IMR-90 (cell line): ENCODE measurements at regions not wholly inside any gene's neighbourhood (a gene's known extent, or its start where the extent isn't known, plus 50 kb on each side); places are given as distances from the start of the nearest gene placed in this dataset.

Source experiments
- ATAC-seq: fragments of 200-7000 bp; cut with Tn5 transposase; 2 replicates; pipeline ENCODE4 v1.9.1; 2020; ENCODE audit warnings: low read depth, mild to moderate bottlenecking, moderate library complexity
- BruUV-seq: library from RNA; stranded (reverse); fragments of 400-500 nt; replicated peaks from 2 replicates; lab custom pipeline; 2021; lab: Mats Ljungman, UMichigan
- CTCF ChIA-PET: fragments of 300-600 bp; formaldehyde crosslinking; extraction: SDS; loops from one replicate; lab custom pipeline; 2021; ENCODE audit warnings: antibody characterized with exemption; lab: Yijun Ruan, JAX
- POLR2A ChIA-PET: fragments of 300-600 bp; sonication (Branson Sonifier 250); formaldehyde crosslinking; loops from one replicate; lab custom pipeline; 2022; ENCODE audit warnings: antibody characterized with exemption; ENCODE audit not compliant: unreplicated experiment; lab: Charles Lee
- DNase-seq: peaks from one replicate; pipeline ENCODE4 v3.0.0; 2013
- H2AFZ ChIP-seq: replicated peaks from 2 replicates; pipeline ENCODE3; 2013; ENCODE audit warnings: low read length, mild to moderate bottlenecking; ENCODE audit not compliant: poor library complexity
- H2AK5ac ChIP-seq: 2 replicates; pipeline ENCODE4 v1.6.1; 2013; ENCODE audit warnings: low read depth, low read length, inconsistent platforms
- H2AK9ac ChIP-seq: replicated peaks from 2 replicates; pipeline ENCODE3; 2013; ENCODE audit warnings: mild to moderate bottlenecking, low read depth, low read length, moderate library complexity; ENCODE audit not compliant: poor library complexity
- H2BK120ac ChIP-seq: 2 replicates; pipeline ENCODE4 v1.6.1; 2013; ENCODE audit warnings: low read depth, low read length, inconsistent platforms
- H2BK15ac ChIP-seq: 3 replicates; pipeline ENCODE4 v1.6.1; 2013; ENCODE audit warnings: low read depth, low read length, inconsistent platforms
- H2BK20ac ChIP-seq: 2 replicates; pipeline ENCODE4 v1.6.1; 2013; ENCODE audit warnings: low read depth, mild to moderate bottlenecking, inconsistent platforms, low read length, moderate library complexity
- H2BK5ac ChIP-seq: 2 replicates; pipeline ENCODE4 v1.6.1; 2013; ENCODE audit warnings: mild to moderate bottlenecking, low read depth, low read length, inconsistent platforms; ENCODE audit not compliant: poor library complexity, severe bottlenecking
- H3K14ac ChIP-seq: replicated peaks from 2 replicates; pipeline ENCODE4 v1.6.1; 2013; ENCODE audit warnings: low read depth, low read length, inconsistent platforms
- H3K18ac ChIP-seq: 2 replicates; pipeline ENCODE4 v1.6.1; 2013; ENCODE audit warnings: low read depth, low read length, control low read depth
- H3K23ac ChIP-seq: 2 replicates; pipeline ENCODE4 v1.6.1; 2013; ENCODE audit warnings: low read depth, low read length, inconsistent platforms
- H3K27ac ChIP-seq: 2 replicates; pipeline ENCODE4 v1.5.1; 2013; ENCODE audit warnings: mild to moderate bottlenecking, control low read depth, low read length; ENCODE audit not compliant: insufficient read depth
- H3K27me3 ChIP-seq: 2 replicates; pipeline ENCODE4 v1.6.1; 2013; ENCODE audit warnings: low read length; ENCODE audit not compliant: control insufficient read depth, insufficient read depth
- H3K36me3 ChIP-seq: 2 replicates; pipeline ENCODE4 v1.6.1; 2013; ENCODE audit warnings: low read length, mixed read lengths; ENCODE audit not compliant: control insufficient read depth, insufficient read depth
- H3K4ac ChIP-seq: 2 replicates; pipeline ENCODE4 v1.6.1; 2013; ENCODE audit warnings: low read depth, low read length, inconsistent platforms
- H3K4me1 ChIP-seq: 2 replicates; pipeline ENCODE4 v1.6.1; 2013; ENCODE audit warnings: low read length, mixed read lengths; ENCODE audit not compliant: control insufficient read depth, insufficient read depth
- H3K4me2 ChIP-seq: 2 replicates; pipeline ENCODE4 v1.6.1; 2013; ENCODE audit warnings: low read depth, mild to moderate bottlenecking, control low read depth, low read length, moderate library complexity
- H3K4me3 ChIP-seq: 2 replicates; pipeline ENCODE4 v1.5.1; 2013; ENCODE audit warnings: low read depth, mild to moderate bottlenecking, control low read depth, low read length, moderate library complexity; ENCODE audit not compliant: insufficient read depth
- H3K56ac ChIP-seq: 2 replicates; pipeline ENCODE4 v1.6.1; 2013; ENCODE audit warnings: low read length, inconsistent platforms; ENCODE audit not compliant: insufficient read depth; ENCODE audit errors: extremely low read depth
- H3K79me1 ChIP-seq, 2 experiments: 2 replicates each; pipeline ENCODE4 v1.6.1; 2013; ENCODE audit warnings: low read length in 2 of 2, inconsistent platforms in 1 of 2, low read depth in 1 of 2
- H3K9ac ChIP-seq: 2 replicates; pipeline ENCODE4 v1.6.1; 2013; ENCODE audit warnings: low read depth, low read length, control low read depth
- H3K9me1 ChIP-seq: 2 replicates; pipeline ENCODE4 v1.6.1; 2013; ENCODE audit warnings: low read length, inconsistent platforms; ENCODE audit not compliant: insufficient read depth
- H3K9me3 ChIP-seq: 2 replicates; pipeline ENCODE4 v1.6.1; 2013; ENCODE audit warnings: low read length; ENCODE audit not compliant: control insufficient read depth, insufficient read depth
- H4K20me1 ChIP-seq: 2 replicates; pipeline ENCODE4 v1.6.1; 2013; ENCODE audit warnings: low read length, inconsistent platforms; ENCODE audit not compliant: insufficient read depth
- H4K5ac ChIP-seq: 2 replicates; pipeline ENCODE4 v1.6.1; 2013; ENCODE audit warnings: mild to moderate bottlenecking, low read depth, low read length, control low read depth
- H4K8ac ChIP-seq, 2 experiments: 2 replicates each; pipeline ENCODE4 v1.6.1; 2013; ENCODE audit warnings: low read depth in 2 of 2, low read length in 2 of 2, control low read depth in 1 of 2, inconsistent platforms in 1 of 2
- H4K91ac ChIP-seq: 2 replicates; pipeline ENCODE4 v1.6.1; 2013; ENCODE audit warnings: low read depth, low read length, inconsistent platforms; ENCODE audit not compliant: insufficient read depth
- BHLHE40 ChIP-seq: fragments of 150-350 bp; IDR thresholded peaks from 2 replicates; pipeline ENCODE4 v1.6.1; 2016; ENCODE audit warnings: mild to moderate bottlenecking, low read depth, low read length
- CEBPB ChIP-seq: IDR thresholded peaks from 2 replicates; pipeline ENCODE4 v1.6.1; 2012; ENCODE audit warnings: low read depth, low read length, improper control_type of control experiment
- CHD1 ChIP-seq: IDR thresholded peaks from 2 replicates; pipeline ENCODE4 v1.6.1; 2012; ENCODE audit warnings: low read depth, low read length, improper control_type of control experiment
- FOS ChIP-seq: fragments of 150-350 bp; IDR thresholded peaks from 2 replicates; pipeline ENCODE4 v1.6.1; 2016; ENCODE audit warnings: low read depth, low read length
- MAFK ChIP-seq: IDR thresholded peaks from 2 replicates; pipeline ENCODE4 v1.6.1; 2012; ENCODE audit warnings: low read depth, low read length, improper control_type of control experiment
- MAZ ChIP-seq: IDR thresholded peaks from 2 replicates; pipeline ENCODE4 v1.6.1; 2012; ENCODE audit warnings: low read depth, mild to moderate bottlenecking, low read length, improper control_type of control experiment, moderate library complexity, borderline replicate concordance
- MXI1 ChIP-seq: IDR thresholded peaks from 2 replicates; pipeline ENCODE4 v1.6.1; 2012; ENCODE audit warnings: low read depth, mild to moderate bottlenecking, low read length, moderate library complexity, borderline replicate concordance
- NFE2L2 ChIP-seq: fragments of 150-350 bp; IDR thresholded peaks from 2 replicates; pipeline ENCODE4 v1.6.1; 2016; ENCODE audit warnings: low read depth, mild to moderate bottlenecking, low read length
- POLR2A ChIP-seq: IDR thresholded peaks from 2 replicates; pipeline ENCODE4 v1.6.1; 2012; ENCODE audit warnings: mild to moderate bottlenecking, low read depth, low read length
- RAD21 ChIP-seq: IDR thresholded peaks from 2 replicates; pipeline ENCODE4 v1.6.1; 2012; ENCODE audit warnings: low read length, improper control_type of control experiment
- RCOR1 ChIP-seq: IDR thresholded peaks from 2 replicates; pipeline ENCODE4 v1.6.1; 2012; ENCODE audit warnings: mild to moderate bottlenecking, low read length, improper control_type of control experiment; ENCODE audit not compliant: insufficient replicate concordance
- RFX5 ChIP-seq: IDR thresholded peaks from 2 replicates; pipeline ENCODE4 v1.8.0; 2012; ENCODE audit warnings: low read depth, mild to moderate bottlenecking, low read length, moderate library complexity
- SMC3 ChIP-seq: fragments of 150-350 bp; IDR thresholded peaks from 2 replicates; pipeline ENCODE4 v1.6.1; 2016; ENCODE audit warnings: low read depth, mild to moderate bottlenecking, antibody characterized with exemption, low read length, moderate library complexity
- WGBS, 2 experiments: methylation state at CpG; one replicate each; pipeline versions ENCODE4 v1.1.5 to v1.1.7; 2013; ENCODE audit warnings: missing lambda C conversion rate in 2 of 2; ENCODE audit not compliant: insufficient read length in 1 of 2; ENCODE audit errors: extremely low coverage in 2 of 2; 5-methylcytosine and 5-hydroxymethylcytosine counted together
- dilution Hi-C: fragments of 300-500 bp; cut with HindIII; formaldehyde crosslinking; loops from one replicate; pipeline ENCODE4 v1.14.3; 2018; ENCODE audit warnings: low sequenced_read_pairs; ENCODE audit not compliant: unreplicated experiment
- in situ Hi-C: fragments of 300-500 bp; cut with MboI; formaldehyde crosslinking; loops from 3 replicates; pipeline ENCODE4 v1.14.3; 2019; ENCODE audit warnings: low sequenced_read_pairs, inconsistent platforms, mixed read lengths
- intact Hi-C: fragments of 100-400 bp; cut with micrococcal nuclease; formaldehyde crosslinking; loops from 2 replicates; pipeline ENCODE4 v1.10.0; 2022
- TF ChIP-seq, protein P1 (sequence below): fragments of 150-350 bp; IDR thresholded peaks from 2 replicates; pipeline ENCODE4 v1.6.1; 2017; ENCODE audit warnings: mild to moderate bottlenecking, antibody characterized with exemption, low read length, low read depth
- TF ChIP-seq, protein P2 (sequence below): conservative IDR thresholded peaks from 2 replicates; pipeline ENCODE4 v1.5.1; 2012; ENCODE audit warnings: mild to moderate bottlenecking, low read depth, low read length, improper control_type of control experiment
- TF ChIP-seq, protein P3 (sequence below): fragments of 150-350 bp; IDR thresholded peaks from 2 replicates; pipeline ENCODE4 v1.6.1; 2016; ENCODE audit warnings: low read depth, mild to moderate bottlenecking, low read length, moderate library complexity, borderline replicate concordance

DNA sequence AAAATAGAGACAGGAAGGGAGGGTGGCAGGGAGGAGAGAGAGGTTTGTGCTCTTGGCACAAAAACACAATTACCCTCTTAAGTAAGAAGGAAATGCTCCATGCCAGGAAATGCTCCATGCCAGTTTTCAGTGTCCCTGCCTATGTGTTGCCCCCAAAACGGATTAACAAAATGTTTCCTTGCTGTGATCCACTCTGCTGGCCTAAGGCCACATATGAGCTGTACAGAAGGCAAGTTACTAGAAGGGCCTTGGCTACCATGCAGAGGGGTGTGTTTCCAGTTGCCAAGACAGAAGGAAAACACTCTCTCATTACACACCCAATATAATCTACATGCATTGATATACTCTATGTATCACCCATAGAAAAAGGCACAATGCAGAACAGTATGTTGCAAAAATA is 98.2 kb upstream of the PTPRG start:
- POLR2A ChIA-PET, result no interaction called here
- Histone ChIP-seq H2AK5ac (no peak overlapping the region), H3K4me3 (no peak overlapping the region), H4K91ac (no peak overlapping the region), H3K36me3 (no peaks in the 10 kb centered on the region), H3K9ac (no peak overlapping the region), H3K23ac (no peak overlapping the region), H4K5ac (no peak overlapping the region), H3K56ac (no peak overlapping the region), H3K4me1 (no peaks in the 10 kb centered on the region), H2BK15ac (no peak overlapping the region), H2BK5ac (no peak overlapping the region), H3K9me3 (no peaks in the 10 kb centered on the region), H4K20me1 (no peaks in the 10 kb centered on the region), H3K27ac (no peak overlapping the region), H2AK9ac (no peak overlapping the region), H3K4ac (no peak overlapping the region), H2BK20ac (no peak overlapping the region), H3K9me1 (no peaks in the 10 kb centered on the region), H3K18ac (no peak overlapping the region), H3K79me1 (no peaks in the 10 kb centered on the region), H3K14ac (no peak overlapping the region), H2AFZ (no peak overlapping the region), H3K27me3 (no peaks in the 10 kb centered on the region; the same call in 1 of the 2 replicates), H4K8ac (no peak overlapping the region), H3K4me2 (no peak overlapping the region), H2BK120ac (no peak overlapping the region)
- no TSS peak for BruUV-seq
- in situ Hi-C loops, result no loop called here
- ATAC-seq (no peak), DNase-seq (no peak)
- intact Hi-C loops, result no loop called here
- dilution Hi-C loops, result no loop called here
- TF ChIP-seq RFX5, result no peak
- TF ChIP-seq, protein P1, sequence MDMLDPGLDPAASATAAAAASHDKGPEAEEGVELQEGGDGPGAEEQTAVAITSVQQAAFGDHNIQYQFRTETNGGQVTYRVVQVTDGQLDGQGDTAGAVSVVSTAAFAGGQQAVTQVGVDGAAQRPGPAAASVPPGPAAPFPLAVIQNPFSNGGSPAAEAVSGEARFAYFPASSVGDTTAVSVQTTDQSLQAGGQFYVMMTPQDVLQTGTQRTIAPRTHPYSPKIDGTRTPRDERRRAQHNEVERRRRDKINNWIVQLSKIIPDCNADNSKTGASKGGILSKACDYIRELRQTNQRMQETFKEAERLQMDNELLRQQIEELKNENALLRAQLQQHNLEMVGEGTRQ, result no peak
- TF ChIP-seq BHLHE40, result no peak
- TF ChIP-seq MAZ, result no peak
- TF ChIP-seq CEBPB, result no peak
- no peak for TF ChIP-seq POLR2A
- no peak for TF ChIP-seq NFE2L2
- no peak for TF ChIP-seq MAFK
- no peak for TF ChIP-seq CHD1
- TF ChIP-seq MXI1, result no peak
- TF ChIP-seq SMC3, result no peak
- TF ChIP-seq, protein P2, sequence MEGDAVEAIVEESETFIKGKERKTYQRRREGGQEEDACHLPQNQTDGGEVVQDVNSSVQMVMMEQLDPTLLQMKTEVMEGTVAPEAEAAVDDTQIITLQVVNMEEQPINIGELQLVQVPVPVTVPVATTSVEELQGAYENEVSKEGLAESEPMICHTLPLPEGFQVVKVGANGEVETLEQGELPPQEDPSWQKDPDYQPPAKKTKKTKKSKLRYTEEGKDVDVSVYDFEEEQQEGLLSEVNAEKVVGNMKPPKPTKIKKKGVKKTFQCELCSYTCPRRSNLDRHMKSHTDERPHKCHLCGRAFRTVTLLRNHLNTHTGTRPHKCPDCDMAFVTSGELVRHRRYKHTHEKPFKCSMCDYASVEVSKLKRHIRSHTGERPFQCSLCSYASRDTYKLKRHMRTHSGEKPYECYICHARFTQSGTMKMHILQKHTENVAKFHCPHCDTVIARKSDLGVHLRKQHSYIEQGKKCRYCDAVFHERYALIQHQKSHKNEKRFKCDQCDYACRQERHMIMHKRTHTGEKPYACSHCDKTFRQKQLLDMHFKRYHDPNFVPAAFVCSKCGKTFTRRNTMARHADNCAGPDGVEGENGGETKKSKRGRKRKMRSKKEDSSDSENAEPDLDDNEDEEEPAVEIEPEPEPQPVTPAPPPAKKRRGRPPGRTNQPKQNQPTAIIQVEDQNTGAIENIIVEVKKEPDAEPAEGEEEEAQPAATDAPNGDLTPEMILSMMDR, result no peak
- no peak for TF ChIP-seq RCOR1
- TF ChIP-seq RAD21, result no peak
- no peak for TF ChIP-seq FOS
- TF ChIP-seq, protein P3, sequence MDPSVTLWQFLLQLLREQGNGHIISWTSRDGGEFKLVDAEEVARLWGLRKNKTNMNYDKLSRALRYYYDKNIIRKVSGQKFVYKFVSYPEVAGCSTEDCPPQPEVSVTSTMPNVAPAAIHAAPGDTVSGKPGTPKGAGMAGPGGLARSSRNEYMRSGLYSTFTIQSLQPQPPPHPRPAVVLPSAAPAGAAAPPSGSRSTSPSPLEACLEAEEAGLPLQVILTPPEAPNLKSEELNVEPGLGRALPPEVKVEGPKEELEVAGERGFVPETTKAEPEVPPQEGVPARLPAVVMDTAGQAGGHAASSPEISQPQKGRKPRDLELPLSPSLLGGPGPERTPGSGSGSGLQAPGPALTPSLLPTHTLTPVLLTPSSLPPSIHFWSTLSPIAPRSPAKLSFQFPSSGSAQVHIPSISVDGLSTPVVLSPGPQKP, result no peak
- no CpG with 5 or more reads among the region's 1 CpG for WGBS, 2 experiments
- CTCF ChIA-PET, result no interaction called here
